ENCODE measurements at regions not wholly inside any gene's neighbourhood (a gene's known extent, or its start where the extent isn't known, plus 50 kb on each side); places are given as distances from the start of the nearest gene placed in this dataset.

GRCh38 chr1:244186372-244186771, 135.3 kb downstream of the ZBTB18 start:
- TF ChIP-seq CTBP1 (IDR thresholded peaks at IDR 0.05; ENCODE audit: borderline replicate concordance) (no peak), BHLHE40 (IDR thresholded peaks at IDR 0.05; ENCODE audit: borderline replicate concordance) (no peak), TARDBP (IDR thresholded peaks at IDR 0.05) (no peak)
